ENCODE measurements at regions not wholly inside any gene's neighbourhood (a gene's known extent, or its start where the extent isn't known, plus 50 kb on each side); places are given as distances from the start of the nearest gene placed in this dataset.

- TF ChIP-seq CTCF (IDR thresholded peaks at IDR 0.05; ENCODE audit: low read depth, low read length) (no peak), MAX (IDR thresholded peaks at IDR 0.05; ENCODE audit: low read depth, low read length) (no peak), POLR2A (IDR thresholded peaks at IDR 0.05; ENCODE audit: extremely low read depth, insufficient read length) (no peak)
These were observed 138.3 kb downstream of the UTP18 start for GRCh38 chr17:51398687-51399086.
